HG02678 (cell line): ENCODE measurements at regions not wholly inside any gene's neighbourhood (a gene's known extent, or its start where the extent isn't known, plus 50 kb on each side); places are given as distances from the start of the nearest gene placed in this dataset.
"Not testable (repeated sequence)": the region's sequence is repeated elsewhere in the genome, so short reads cannot be mapped to it uniquely, and the experiment has no call there.

ENCODE experiments used
- ATAC-seq: cut with Tn5 transposase; IDR thresholded peaks from one replicate; pipeline ENCODE4 v1.9.1; 2021; ENCODE audit warnings: mild to moderate bottlenecking, moderate library complexity; ENCODE audit not compliant: unreplicated experiment

DNA sequence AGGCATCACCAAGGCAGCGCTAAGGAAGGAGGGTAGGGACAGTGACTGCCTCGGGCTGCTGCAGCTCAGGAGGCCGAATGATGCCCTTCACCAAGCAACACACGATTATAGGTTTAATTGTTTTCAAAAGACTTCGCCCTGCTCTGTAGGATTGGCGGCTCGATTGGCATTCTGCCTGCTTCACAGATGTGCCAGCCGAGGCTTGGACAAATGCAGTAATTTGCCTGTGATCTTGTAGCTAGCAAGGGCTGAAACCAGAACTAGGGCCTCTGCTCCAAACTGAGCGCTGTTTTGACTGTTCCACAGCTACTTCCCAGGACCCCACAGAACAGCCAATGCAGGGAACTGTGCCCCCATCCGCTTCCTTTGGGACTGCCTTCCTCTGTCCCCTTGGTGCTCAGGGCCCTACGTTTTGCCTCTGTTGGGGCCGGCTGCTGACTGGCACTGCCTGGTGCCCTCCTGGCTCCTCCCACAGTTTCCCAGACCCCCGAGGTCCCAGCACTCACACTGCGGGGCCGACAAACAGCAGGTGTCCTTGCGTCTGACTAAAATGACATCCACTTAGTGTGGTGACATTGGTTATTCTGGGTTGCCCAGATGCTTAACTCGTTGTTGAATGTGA, 62.6 kb upstream of the EN2 start:
- no peak for ATAC-seq

DNA sequence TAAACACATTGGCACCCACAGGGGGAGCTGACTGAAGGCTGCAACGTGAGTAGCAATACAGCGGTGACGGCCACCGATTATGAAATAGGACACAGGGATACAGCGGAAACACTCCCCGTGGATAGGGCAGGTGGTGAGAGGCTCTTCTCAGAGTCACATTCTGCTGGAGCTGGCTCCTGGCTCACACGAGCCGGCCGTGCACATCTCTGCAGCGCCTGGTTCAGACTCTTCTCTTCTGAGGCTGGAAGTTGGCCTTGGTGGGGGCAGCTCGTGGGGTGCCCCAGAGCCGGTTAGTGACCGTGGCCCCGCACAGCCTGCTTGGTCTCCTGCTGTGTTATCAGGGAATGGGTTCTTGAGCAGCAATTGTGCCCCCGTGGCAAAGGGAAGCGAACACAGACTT, 61.3 kb upstream of the EN2 start:
- ATAC-seq = no peak

DNA sequence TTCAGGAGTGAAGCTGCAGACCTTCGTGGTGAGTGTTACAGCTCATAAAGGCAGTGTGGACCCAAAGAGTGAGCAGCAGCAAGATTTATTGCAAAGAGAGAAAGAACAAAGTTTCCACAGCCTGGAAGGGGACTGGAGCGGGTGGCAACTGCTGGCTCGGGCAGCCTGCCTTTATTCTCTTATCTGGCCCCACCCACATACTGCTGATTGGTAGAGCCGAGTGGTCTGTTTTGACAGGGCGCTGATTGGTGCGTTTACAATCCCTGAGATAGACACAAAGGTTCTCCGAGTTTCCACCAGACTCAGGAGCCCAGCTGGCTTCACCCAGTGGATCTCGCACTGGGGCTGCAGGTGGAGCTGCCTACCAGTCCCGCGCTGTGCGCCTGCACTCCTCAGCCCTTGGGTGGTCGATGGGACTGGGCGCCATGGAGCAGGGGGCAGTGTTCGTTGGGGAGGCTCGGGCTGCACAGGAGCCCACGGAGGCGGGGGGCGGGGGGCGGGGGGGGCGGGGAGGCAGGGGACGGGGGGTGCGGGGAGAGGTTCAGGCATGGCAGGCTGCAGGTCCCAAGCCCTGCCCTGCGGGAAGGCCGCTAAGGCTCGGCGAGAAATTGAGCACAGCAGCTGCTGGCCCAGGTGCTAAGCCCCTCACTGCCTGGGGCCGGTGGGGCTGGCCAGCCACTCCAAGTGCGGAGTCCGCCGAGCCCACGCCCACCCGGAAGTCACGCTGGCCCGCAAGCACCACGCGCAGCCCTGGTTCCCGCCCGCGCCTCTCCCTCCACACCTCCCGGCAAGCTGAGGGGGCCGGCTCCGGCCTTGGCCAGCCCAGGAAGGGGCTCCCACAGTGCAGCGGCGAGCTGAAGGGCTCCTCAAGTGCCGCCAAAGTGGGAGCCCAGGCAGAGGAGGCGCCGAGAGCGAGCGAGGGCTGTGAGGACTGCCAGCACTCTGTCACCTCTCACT, 59.9 kb upstream of the EN2 start:
- not testable (repeated sequence) for ATAC-seq

DNA sequence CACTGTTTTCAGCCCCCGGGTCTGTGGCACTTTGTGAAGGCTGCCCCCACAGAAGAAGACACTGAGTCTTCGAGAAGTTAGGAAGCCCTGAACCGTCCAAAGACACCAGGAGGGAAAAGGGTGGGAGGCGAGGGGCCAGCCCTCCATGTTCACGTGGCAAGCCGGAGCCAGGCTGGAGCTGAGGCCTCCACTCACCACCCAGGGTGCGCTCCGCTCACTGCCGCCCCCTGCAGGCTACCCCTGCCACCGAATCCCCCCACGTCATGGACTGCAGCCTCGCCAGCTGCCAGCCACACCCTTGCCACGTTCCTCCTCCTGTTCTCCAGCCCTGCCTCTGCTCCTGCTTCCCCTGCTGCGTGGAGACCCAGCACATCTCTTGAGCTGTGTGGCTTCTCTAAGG, 59.0 kb upstream of the EN2 start:
- no peak for ATAC-seq

DNA sequence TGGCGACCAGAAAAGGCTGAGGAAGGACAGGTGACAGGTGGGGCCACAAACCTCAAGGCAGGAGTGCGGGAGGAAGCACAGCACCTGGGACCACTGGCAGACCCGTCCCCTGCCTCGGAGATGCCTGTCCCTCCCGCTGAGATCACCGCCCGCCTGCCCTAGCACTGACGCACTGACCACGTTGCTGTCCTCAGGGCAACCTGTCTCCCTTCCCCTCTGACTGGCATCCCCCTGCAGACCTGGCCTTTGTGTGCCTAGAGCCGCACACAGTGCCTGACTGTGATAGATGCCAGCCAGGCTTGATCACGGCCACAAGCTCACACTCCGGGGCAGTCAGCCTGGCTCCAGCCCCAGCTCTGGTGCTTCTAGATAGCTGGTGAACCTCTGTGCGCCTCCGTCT, 58.4 kb upstream of the EN2 start:
- ATAC-seq = no peak

DNA sequence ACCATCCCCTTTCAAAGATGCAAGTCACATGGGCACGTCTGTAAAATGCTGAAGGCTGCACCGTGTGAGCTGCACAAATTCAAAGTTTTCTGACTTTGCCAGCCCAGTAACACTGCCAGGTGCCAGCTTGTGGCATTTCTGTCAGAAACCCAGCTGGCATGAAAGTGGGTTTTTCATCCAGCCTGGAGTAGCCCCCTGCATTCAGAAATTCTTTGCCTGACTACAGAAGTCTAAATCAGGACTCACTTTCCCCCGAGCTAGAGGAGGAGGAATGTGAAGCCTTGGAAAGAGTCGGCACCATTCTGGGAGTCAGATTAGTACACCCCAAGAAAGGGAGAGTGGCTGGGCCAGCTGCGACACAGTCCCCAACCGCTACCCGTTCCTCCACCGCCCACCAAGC, 56.7 kb upstream of the EN2 start:
- ATAC-seq = no peak

DNA sequence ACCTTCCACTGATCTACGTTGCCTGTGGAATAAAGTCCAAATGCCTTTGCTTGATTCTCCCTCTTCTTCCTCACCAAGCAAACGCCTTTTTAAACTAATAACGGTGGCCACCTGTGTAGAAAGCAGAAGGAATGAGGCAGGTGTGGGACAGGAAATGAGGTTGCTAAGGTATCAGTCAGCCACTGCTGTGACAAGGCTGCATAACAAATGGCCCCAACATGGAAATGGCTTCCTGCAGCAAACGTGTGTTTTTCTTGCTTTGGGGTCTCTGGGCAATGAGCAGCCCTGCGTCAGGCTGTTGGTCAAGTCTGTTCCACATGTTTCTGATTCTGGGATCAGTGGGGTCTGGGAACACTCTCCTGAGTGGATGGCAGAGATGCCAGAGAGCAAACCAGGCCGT, 56.0 kb upstream of the EN2 start:
- ATAC-seq = no peak

DNA sequence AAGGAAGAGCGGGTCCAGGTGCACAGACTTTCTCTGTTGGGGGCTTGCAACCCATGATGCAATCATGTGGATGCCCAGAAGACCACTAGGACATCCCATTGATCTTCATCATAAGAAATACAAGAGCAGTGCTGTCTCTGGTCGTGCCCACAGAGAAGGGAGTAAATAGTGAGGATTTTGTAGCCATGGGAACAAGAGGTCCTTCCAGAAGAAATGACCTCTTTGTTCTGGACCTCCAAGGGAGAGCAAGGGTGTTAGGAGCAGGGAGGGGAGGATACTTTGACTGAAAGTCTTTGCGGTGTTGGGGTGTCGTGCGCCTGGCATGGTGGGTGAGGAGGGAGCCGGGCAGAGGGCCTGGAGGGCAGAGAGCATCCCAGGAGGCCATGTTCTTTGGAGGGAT, 55.0 kb upstream of the EN2 start:
- ATAC-seq = no peak

DNA sequence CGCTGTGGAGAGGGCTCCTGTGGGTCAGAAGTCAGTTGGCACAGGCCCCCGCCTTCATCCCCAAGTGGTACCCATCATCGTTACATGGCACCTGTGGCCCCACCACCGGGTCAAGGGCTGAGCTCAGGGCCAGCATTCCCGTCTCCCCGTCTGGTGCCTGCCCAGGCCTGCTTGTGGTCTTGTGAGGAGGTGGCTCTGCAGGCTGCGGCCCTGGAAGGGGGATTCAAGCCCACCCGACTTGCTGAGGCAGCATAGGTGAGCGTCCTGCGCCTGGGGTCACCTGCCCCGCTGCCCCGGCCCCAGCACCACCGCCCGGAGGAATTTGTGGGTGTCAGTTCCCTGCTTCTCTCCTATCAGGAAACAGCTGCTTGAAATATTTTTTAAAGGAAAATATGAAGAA, 53.0 kb upstream of the EN2 start:
- no peak for ATAC-seq

DNA sequence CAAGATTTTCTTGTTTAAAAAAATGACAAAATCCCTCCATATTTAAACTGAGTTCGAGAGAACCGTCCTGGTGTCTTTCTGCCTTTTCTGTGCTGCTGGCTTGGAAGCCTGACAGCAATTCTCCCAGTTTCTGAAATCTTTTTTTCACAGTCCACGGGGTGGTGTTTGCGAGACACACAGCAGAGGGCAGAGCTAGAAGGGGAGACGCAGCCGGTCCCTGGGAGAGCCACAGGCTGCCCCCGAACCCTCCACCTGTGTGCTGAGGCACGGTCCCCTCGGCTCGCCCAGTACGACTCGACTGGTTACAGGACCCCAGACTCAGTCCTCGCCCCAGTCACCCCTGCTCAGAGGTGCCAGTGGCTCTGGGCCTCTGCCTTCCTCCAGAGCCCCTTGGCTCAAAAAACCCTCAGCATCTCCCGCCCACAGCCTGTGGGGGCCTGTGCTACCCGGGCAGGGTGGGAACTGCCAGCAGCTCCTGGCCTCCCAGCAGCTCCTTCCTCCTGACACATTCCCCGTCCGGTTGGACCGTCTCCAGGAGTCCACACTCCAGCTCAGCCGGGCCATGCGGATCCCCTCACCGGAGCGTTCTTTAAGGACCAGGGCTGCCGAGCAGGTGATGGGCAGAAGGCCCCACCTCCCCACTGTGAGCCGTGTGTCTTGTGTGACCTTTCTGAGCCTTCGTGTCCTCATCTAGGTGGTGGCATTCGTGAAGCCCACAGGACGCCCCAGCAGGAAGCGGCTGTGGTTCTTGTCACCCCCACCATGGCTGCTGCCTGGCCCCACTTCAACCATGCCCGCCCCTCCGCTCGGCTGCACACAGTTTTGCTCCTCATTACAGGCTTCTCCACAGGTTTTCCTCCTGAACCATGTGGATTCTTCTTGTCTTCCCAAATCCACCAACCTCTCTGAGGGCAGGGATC, 52.3 kb upstream of the EN2 start:
- no peak for ATAC-seq

DNA sequence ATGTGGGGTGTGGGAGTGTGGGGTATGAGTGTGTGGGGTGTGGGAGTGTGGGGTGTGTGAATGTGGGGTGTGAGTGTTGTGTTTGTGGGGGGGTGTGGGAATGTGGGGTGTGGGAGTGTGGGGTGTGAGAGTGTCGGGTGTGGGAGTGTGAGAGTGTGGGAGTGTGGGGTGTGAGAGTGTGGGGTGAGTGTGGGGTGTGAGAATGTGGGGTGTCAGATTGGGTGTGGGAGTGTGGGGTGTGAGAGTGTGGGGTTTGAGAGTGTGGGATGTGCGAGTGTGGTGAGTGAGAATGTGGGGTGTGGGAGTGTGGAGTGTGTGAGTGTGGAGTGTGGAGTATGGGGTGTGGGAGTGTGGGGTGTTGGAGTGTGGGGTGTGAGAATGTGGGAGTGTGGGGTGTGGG, 50.1 kb upstream of the EN2 start:
- ATAC-seq = no peak
